Hepatocyte (in vitro differentiated cells): ENCODE measurements at regions not wholly inside any gene's neighbourhood (a gene's known extent, or its start where the extent isn't known, plus 50 kb on each side); places are given as distances from the start of the nearest gene placed in this dataset.

ENCODE experiments used
- DNase-seq: peaks from one replicate; pipeline ENCODE4 v3.0.0-alpha.2; 2016; ENCODE audit warnings: low spot score
- H2AFZ ChIP-seq: fragments of 200-600 bp; sonication (generic); 2 replicates; pipeline ENCODE4 v1.6.0; 2016; ENCODE audit warnings: antibody characterized with exemption, mild to moderate bottlenecking
- H3K27ac ChIP-seq: fragments of 200-600 bp; sonication (generic); 2 replicates; pipeline ENCODE4 v1.5.1; 2016; ENCODE audit warnings: mild to moderate bottlenecking
- H3K27me3 ChIP-seq: fragments of 200-600 bp; sonication (generic); 2 replicates; pipeline ENCODE4 v1.6.1; 2016
- H3K36me3 ChIP-seq: fragments of 200-600 bp; sonication (generic); replicated peaks from 2 replicates; pipeline ENCODE4 v1.5.1; 2016; ENCODE audit warnings: low read depth; ENCODE audit not compliant: insufficient read depth
- H3K4me1 ChIP-seq: fragments of 200-600 bp; sonication (generic); 2 replicates; pipeline ENCODE4 v1.5.1; 2016; ENCODE audit warnings: mild to moderate bottlenecking, moderate library complexity; ENCODE audit not compliant: insufficient read depth
- H3K4me2 ChIP-seq: fragments of 200-600 bp; sonication (generic); 2 replicates; pipeline ENCODE4 v1.6.0; 2016
- H3K4me3 ChIP-seq: fragments of 200-600 bp; sonication (generic); 2 replicates; pipeline ENCODE4 v1.5.1; 2016; ENCODE audit warnings: mild to moderate bottlenecking
- H3K79me2 ChIP-seq: fragments of 200-600 bp; sonication (generic); 2 replicates; pipeline ENCODE4 v1.6.0; 2017; ENCODE audit warnings: mild to moderate bottlenecking
- H3K9me2 ChIP-seq: fragments of 200-600 bp; sonication (generic); replicated peaks from 2 replicates; pipeline ENCODE4 v1.6.0; 2017; ENCODE audit warnings: mild to moderate bottlenecking; ENCODE audit not compliant: insufficient read depth
- H3K9me3 ChIP-seq: fragments of 200-600 bp; sonication (generic); 2 replicates; pipeline ENCODE4 v1.5.1; 2016; ENCODE audit warnings: low read depth, mild to moderate bottlenecking
- H4K20me1 ChIP-seq: fragments of 200-600 bp; sonication (generic); 2 replicates; pipeline ENCODE4 v1.6.0; 2016; ENCODE audit warnings: mild to moderate bottlenecking; ENCODE audit not compliant: insufficient read depth, poor library complexity, severe bottlenecking
- CTCF ChIP-seq: fragments of 200-600 bp; sonication (generic); IDR thresholded peaks from 2 replicates; pipeline ENCODE4 v1.5.1; 2016; ENCODE audit warnings: antibody characterized with exemption, mild to moderate bottlenecking; ENCODE audit not compliant: poor library complexity
- EZH2 ChIP-seq: fragments of 200-600 bp; sonication (generic); IDR thresholded peaks from 2 replicates; pipeline ENCODE4 v1.6.1; 2016; ENCODE audit warnings: antibody characterized with exemption, mild to moderate bottlenecking, borderline replicate concordance
- EZH2phosphoT487 ChIP-seq: fragments of 200-600 bp; sonication (generic); IDR thresholded peaks from one replicate; pipeline ENCODE4 v1.6.1; 2018; ENCODE audit warnings: antibody characterized with exemption, mild to moderate bottlenecking, low read depth, moderate library complexity; ENCODE audit not compliant: unreplicated experiment, severe bottlenecking
- WGBS: methylation state at CpG from one replicate; pipeline ENCODE4 v1.1.6; 2016; ENCODE audit warnings: low lambda C conversion rate; ENCODE audit errors: missing lambda C conversion rate; 5-methylcytosine and 5-hydroxymethylcytosine counted together

GRCh38 chr2:18104595-18105224, 226.2 kb downstream of the KCNS3 start:
- H4K20me1 ChIP-seq: no peaks in the 10 kb centered on the region
- no peaks in the 10 kb centered on the region for H3K4me1 ChIP-seq
- no peaks in the 10 kb centered on the region for H3K36me3 ChIP-seq
- no peak overlapping the region for H3K4me3 ChIP-seq
- WGBS: 69% methylated on average over 5 of the region's 5 CpGs
- no peaks in the 10 kb centered on the region for H3K9me3 ChIP-seq
- H3K9me2 ChIP-seq: no peaks in the 10 kb centered on the region
- no peak overlapping the region for H2AFZ ChIP-seq
- no peaks in the 10 kb centered on the region for H3K79me2 ChIP-seq
- no peak overlapping the region for H3K4me2 ChIP-seq
- no peak for DNase-seq
- H3K27ac ChIP-seq: no peak overlapping the region
- no peak for TF ChIP-seq EZH2
- no peak for TF ChIP-seq EZH2phosphoT487
- no peak for TF ChIP-seq CTCF
- H3K27me3 ChIP-seq: no peaks in the 10 kb centered on the region

GRCh38 chr2:18096836-18097405, 218.5 kb downstream of the KCNS3 start:
- TF ChIP-seq CTCF (no peak), EZH2 (no peak), EZH2phosphoT487 (no peak)
- Histone ChIP-seq H4K20me1 (no peaks in the 10 kb centered on the region), H3K9me2 (no peaks in the 10 kb centered on the region), H3K4me3 (no peak overlapping the region), H2AFZ (no peak overlapping the region), H3K36me3 (no peaks in the 10 kb centered on the region), H3K27ac (no peak overlapping the region), H3K79me2 (no peaks in the 10 kb centered on the region), H3K27me3 (no peaks in the 10 kb centered on the region), H3K4me1 (no peaks in the 10 kb centered on the region), H3K9me3 (no peaks in the 10 kb centered on the region), H3K4me2 (no peak overlapping the region)
- 93% methylated on average over 4 of the region's 4 CpGs for WGBS
- no peak for DNase-seq

GRCh38 chr2:18094277-18094676, 215.8 kb downstream of the KCNS3 start:
- Histone ChIP-seq H3K27ac (no peak overlapping the region), H3K4me3 (no peak overlapping the region), H3K79me2 (no peaks in the 10 kb centered on the region), H3K4me1 (no peaks in the 10 kb centered on the region), H4K20me1 (no peaks in the 10 kb centered on the region), H3K36me3 (no peaks in the 10 kb centered on the region), H3K27me3 (no peaks in the 10 kb centered on the region), H3K9me2 (no peaks in the 10 kb centered on the region), H3K4me2 (no peak overlapping the region), H3K9me3 (no peaks in the 10 kb centered on the region), H2AFZ (no peak overlapping the region)
- TF ChIP-seq CTCF (no peak), EZH2 (no peak)
- DNase-seq: no peak
- WGBS: 75% methylated on average over 2 of the region's 2 CpGs
